ENCODE measurements at regions not wholly inside any gene's neighbourhood (a gene's known extent, or its start where the extent isn't known, plus 50 kb on each side); places are given as distances from the start of the nearest gene placed in this dataset.

DNA sequence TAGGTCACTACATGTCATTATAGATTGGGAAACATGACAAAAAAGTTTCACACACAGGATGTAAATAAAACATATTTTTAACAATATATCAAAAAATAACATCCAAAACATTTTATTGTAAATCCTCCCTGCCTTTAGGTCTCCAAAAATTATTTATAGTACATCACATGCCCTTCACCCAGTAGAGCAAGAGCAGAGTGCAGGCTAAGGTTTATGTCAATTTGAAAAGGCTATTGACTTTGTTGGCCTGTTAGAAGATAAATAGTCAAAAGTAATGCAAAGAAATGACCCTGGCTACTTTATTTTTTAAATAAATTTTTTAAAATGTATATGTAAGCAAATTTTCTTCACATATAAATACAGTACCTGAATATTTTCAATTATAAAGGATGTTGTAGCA lies 983.7 kb downstream of the RAB28 start:
- no peak for ATAC-seq (ENCODE audit: low read depth)
- H3K27me3 ChIP-seq (ENCODE audit: control insufficient read depth, insufficient read depth, low read length): no peaks in the 10 kb centered on the region
- no peak overlapping the region for H4K8ac ChIP-seq (ENCODE audit: low read depth in 2 of 2, low read length in 2 of 2)
- H3K4me2 ChIP-seq (ENCODE audit: low read depth, low read length): no peak overlapping the region
- H3K23ac ChIP-seq (ENCODE audit: low read depth, low read length): no peak overlapping the region
- no peak overlapping the region for H2BK20ac ChIP-seq (ENCODE audit: low read depth, low read length)
- in situ Hi-C loops (cut with MboI; ENCODE audit: low sequenced_read_pairs): no loop called here
- no peak overlapping the region for H2BK15ac ChIP-seq (ENCODE audit: low read depth, low read length)
- H4K5ac ChIP-seq (ENCODE audit: low read depth, low read length): no peak overlapping the region
- POLR2A ChIA-PET (ENCODE audit: unreplicated experiment): no interaction called here
- no peak overlapping the region for H2BK5ac ChIP-seq (ENCODE audit: low read depth, low read length, poor library complexity, severe bottlenecking)
- H3K79me1 ChIP-seq (ENCODE audit: low read depth in 1 of 2, low read length in 2 of 2): no peaks in the 10 kb centered on the region
- no peak overlapping the region for H3K4ac ChIP-seq (ENCODE audit: low read depth, low read length)
- no TSS peak for BruUV-seq (replicated peaks)
- no peak overlapping the region for H3K18ac ChIP-seq (ENCODE audit: low read depth, low read length)
- H3K4me1 ChIP-seq (ENCODE audit: control insufficient read depth, insufficient read depth, low read length): no peaks in the 10 kb centered on the region
- intact Hi-C loops (cut with micrococcal nuclease): no loop called here
- H3K14ac ChIP-seq (replicated peaks; ENCODE audit: low read depth, low read length): no peak overlapping the region
- no peak overlapping the region for H2BK120ac ChIP-seq (ENCODE audit: low read depth, low read length)
- H3K9me1 ChIP-seq (ENCODE audit: insufficient read depth, low read length): no peaks in the 10 kb centered on the region
- no peak overlapping the region for H3K56ac ChIP-seq (ENCODE audit: extremely low read depth, insufficient read depth, low read length)
- DNase-seq: no peak
- H3K9me3 ChIP-seq (ENCODE audit: control insufficient read depth, insufficient read depth, low read length): peaks cover 13% of the 10 kb centered on the region
- no peaks in the 10 kb centered on the region for H4K20me1 ChIP-seq (ENCODE audit: insufficient read depth, low read length)
- dilution Hi-C loops (cut with HindIII; ENCODE audit: low sequenced_read_pairs, unreplicated experiment): no loop called here
- H3K4me3 ChIP-seq (ENCODE audit: insufficient read depth, low read depth, low read length): no peak overlapping the region
- no peak for TF ChIP-seq CHD1 (IDR thresholded peaks at IDR 0.05; ENCODE audit: low read depth, low read length)
- TF ChIP-seq, protein P1, sequence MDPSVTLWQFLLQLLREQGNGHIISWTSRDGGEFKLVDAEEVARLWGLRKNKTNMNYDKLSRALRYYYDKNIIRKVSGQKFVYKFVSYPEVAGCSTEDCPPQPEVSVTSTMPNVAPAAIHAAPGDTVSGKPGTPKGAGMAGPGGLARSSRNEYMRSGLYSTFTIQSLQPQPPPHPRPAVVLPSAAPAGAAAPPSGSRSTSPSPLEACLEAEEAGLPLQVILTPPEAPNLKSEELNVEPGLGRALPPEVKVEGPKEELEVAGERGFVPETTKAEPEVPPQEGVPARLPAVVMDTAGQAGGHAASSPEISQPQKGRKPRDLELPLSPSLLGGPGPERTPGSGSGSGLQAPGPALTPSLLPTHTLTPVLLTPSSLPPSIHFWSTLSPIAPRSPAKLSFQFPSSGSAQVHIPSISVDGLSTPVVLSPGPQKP (IDR thresholded peaks at IDR 0.05; ENCODE audit: borderline replicate concordance, low read depth, low read length): no peak
- TF ChIP-seq SMC3 (IDR thresholded peaks at IDR 0.05; ENCODE audit: low read depth, low read length): no peak
- H2AK5ac ChIP-seq (ENCODE audit: low read depth, low read length): no peak overlapping the region
- no peak overlapping the region for H3K9ac ChIP-seq (ENCODE audit: low read depth, low read length)
- no peak overlapping the region for H3K27ac ChIP-seq (ENCODE audit: insufficient read depth, low read length)
- H3K36me3 ChIP-seq (ENCODE audit: control insufficient read depth, insufficient read depth, low read length): no peaks in the 10 kb centered on the region
- no peak overlapping the region for H4K91ac ChIP-seq (ENCODE audit: insufficient read depth, low read depth, low read length)
- H2AFZ ChIP-seq (replicated peaks; ENCODE audit: low read length, poor library complexity): no peak overlapping the region
- no peak overlapping the region for H2AK9ac ChIP-seq (replicated peaks; ENCODE audit: low read depth, low read length, poor library complexity)
- CTCF ChIA-PET: no interaction called here
